ENCODE measurements at regions not wholly inside any gene's neighbourhood (a gene's known extent, or its start where the extent isn't known, plus 50 kb on each side); places are given as distances from the start of the nearest gene placed in this dataset.

- TF ChIP-seq CTCF (IDR thresholded peaks at IDR 0.05; ENCODE audit: extremely low read depth in 1 of 2, insufficient read depth in 1 of 2, low read depth in 1 of 2, low read length in 2 of 2) (no peak), JUN (IDR thresholded peaks at IDR 0.05; ENCODE audit: borderline replicate concordance, insufficient read depth, insufficient read length, low read depth) (no peak), EZH2 (IDR thresholded peaks at IDR 0.05; ENCODE audit: borderline replicate concordance, low read depth, low read length, severe bottlenecking) (no peak), MAX (IDR thresholded peaks at IDR 0.05; ENCODE audit: insufficient read depth, insufficient read length) (no peak), POLR2AphosphoS5 (IDR thresholded peaks at IDR 0.05; ENCODE audit: insufficient read depth, low read depth, low read length) (no peak), FOS (IDR thresholded peaks at IDR 0.05; ENCODE audit: borderline replicate concordance, insufficient read depth, low read length) (no peak), POLR2A (IDR thresholded peaks at IDR 0.05; ENCODE audit: low read depth, low read length) (no peak), MYC (IDR thresholded peaks at IDR 0.05; ENCODE audit: low read depth, low read length) (no peak), GATA2 (IDR thresholded peaks at IDR 0.05; ENCODE audit: insufficient read depth, insufficient read length, low read depth, low read length) (no peak)
- dilution Hi-C loops (cut with MboI; ENCODE audit: extremely low pct_ligation_motif_present, low sequenced_read_pairs) = no loop called here
- intact Hi-C loops (cut with micrococcal nuclease) = no loop called here
Measured at GRCh38 chr11:69357458-69358397, 63.8 kb downstream of the MYEOV start.

More at GRCh38 chr11:69357458-69358397, 63.8 kb downstream of the MYEOV start:
- CTCF ChIA-PET = no interaction called here
- Histone ChIP-seq H3K4me1 (ENCODE audit: control insufficient read depth, extremely low read depth, insufficient read depth, low read length) (peaks cover 19% of the 10 kb centered on the region), H2AFZ (ENCODE audit: low read depth, low read length) (no peak overlapping the region), H3K27me3 (ENCODE audit: control insufficient read depth in 2 of 2, insufficient read depth in 2 of 2, low read length in 2 of 2) (no peaks in the 10 kb centered on the region), H3K9me1 (replicated peaks; ENCODE audit: control insufficient read depth, extremely low read depth, insufficient read depth, low read length) (no peaks in the 10 kb centered on the region), H3K4me3 (replicated peaks in 1 of 3; ENCODE audit: insufficient read depth in 1 of 3, low read depth in 1 of 3, low read length in 3 of 3) (no peak overlapping the region), H4K20me1 (replicated peaks; ENCODE audit: control insufficient read depth, extremely low read depth, insufficient read depth, low read length) (no peaks in the 10 kb centered on the region), H3K36me3 (ENCODE audit: control insufficient read depth in 2 of 2, extremely low read depth in 1 of 2, insufficient read depth in 2 of 2, low read length in 2 of 2) (no peaks in the 10 kb centered on the region), H3K9ac (replicated peaks; ENCODE audit: extremely low read depth, insufficient read depth, low read length) (no peak overlapping the region), H3K4me2 (ENCODE audit: insufficient read depth, low read length) (no peak overlapping the region), H3K9me3 (replicated peaks; ENCODE audit: control insufficient read depth, insufficient read depth, low read length) (no peaks in the 10 kb centered on the region), H3K27ac (ENCODE audit: insufficient read depth, low read depth, low read length) (no peak overlapping the region), H3K79me2 (ENCODE audit: control insufficient read depth, insufficient read depth, low read length) (no peaks in the 10 kb centered on the region)
- BruUV-seq (replicated peaks) = no TSS peak
- FAIRE-seq (no peak), DNase-seq (ENCODE audit: low read depth, low spot score) (no peak)
- POLR2A ChIA-PET = no interaction called here
